NCI-H748 treated with DMSO at 0.1 percent for 48 hours (cell line): ENCODE measurements at regions not wholly inside any gene's neighbourhood (a gene's known extent, or its start where the extent isn't known, plus 50 kb on each side); places are given as distances from the start of the nearest gene placed in this dataset.
"Not testable (repeated sequence)": the region's sequence is repeated elsewhere in the genome, so short reads cannot be mapped to it uniquely, and the experiment has no call there.

Experiments
- DNase-seq: peaks from one replicate; lab custom pipeline; 2025; lab: John Stamatoyannopoulos, UW

DNA sequence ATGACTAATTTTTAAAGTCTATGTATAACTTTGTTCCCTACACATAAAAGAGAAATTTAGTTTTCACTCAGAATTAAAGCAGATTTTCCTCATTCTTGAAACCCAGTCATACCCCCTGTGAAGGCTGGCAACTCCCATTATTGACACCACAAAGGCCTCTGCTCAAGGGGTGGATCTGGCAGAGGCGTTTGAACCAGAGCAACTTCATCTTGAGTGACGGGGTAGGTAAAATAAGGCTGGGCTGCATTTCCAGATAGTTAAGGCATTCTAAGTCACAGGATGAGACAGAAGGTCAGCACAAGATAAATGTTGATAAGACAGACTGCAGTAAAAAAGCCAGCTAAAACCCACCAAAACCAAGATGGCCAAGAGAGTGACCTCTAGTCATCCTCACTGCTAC, 177.2 kb upstream of the OR13F1 start:
- DNase-seq = no peak

DNA sequence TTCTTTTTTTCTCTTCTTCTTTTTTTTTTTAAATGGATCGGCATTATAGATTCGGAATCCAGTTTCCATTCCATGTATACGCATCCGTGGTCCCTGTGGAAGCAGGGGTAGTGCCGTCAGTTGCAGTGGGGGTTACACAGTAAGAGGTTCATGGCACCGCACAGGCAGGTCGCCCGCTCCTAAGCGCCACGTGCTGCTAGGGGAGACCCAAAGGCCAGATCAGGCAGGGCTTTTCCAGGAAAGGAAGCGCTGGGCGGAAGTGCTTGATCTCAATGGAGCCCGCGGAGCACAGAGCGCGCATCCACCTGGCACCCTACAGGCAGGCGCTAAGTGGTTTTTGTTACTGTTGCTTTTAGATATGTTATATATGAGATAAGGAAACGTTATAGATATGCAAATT, 174.8 kb upstream of the OR13F1 start:
- no peak for DNase-seq

DNA sequence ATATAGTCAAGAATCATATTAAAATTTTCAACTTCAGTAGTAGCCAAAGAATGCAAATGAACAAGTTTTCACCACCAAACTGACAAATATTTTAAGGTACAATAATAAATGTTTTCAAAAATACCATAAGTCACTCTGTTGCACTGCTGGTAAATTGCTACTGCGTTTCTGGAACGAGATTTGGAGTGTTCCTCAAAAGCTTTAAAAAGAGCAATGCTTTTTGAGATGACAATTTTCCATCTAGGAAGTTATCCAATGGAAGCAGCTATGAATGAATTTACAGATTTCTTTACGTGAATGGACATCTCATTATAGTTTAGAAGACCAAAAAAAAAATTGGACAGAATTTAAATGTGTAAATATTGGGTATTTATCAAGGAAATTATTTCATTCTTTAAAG, 173.2 kb upstream of the OR13F1 start:
- no peak for DNase-seq

DNA sequence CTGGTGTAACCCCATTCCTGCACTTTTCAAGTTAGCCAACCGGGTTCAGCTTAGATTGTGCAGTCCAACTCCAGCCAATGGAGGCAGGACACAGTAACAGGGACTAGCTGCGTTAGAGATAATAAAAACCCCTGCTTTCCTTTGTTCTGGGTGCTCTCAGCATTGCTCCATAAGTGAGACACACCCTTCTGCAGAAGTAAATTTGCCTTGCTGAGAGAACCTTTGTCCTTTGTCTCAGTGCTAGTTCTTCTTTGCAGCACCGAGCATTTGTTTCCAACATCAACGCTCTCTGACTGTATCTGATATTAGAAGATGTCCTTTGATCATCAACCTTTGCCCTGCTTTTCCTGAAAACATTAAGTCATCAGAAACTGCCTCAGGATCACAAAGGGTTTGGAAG, 169.5 kb upstream of the OR13F1 start:
- no peak for DNase-seq

DNA sequence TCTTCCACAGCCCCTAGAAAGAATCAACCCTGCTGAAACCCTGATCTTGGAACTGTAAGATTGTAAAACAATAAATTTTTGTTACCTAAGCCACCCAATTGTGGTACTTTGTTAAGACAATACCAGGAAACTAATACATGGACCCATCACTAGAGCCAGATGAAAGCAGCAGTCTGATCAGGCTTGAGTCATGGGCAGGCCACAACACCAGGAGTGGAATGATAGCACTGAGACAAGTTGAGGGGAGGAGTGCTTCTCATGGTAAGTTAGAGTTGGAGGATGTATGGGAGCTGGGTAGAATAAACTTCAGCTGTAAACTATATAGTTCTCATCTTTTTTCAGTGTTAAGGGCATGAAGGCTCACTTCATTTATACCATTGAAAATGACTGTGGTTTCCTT, 164.4 kb upstream of the OR13F1 start:
- DNase-seq = no peak

DNA sequence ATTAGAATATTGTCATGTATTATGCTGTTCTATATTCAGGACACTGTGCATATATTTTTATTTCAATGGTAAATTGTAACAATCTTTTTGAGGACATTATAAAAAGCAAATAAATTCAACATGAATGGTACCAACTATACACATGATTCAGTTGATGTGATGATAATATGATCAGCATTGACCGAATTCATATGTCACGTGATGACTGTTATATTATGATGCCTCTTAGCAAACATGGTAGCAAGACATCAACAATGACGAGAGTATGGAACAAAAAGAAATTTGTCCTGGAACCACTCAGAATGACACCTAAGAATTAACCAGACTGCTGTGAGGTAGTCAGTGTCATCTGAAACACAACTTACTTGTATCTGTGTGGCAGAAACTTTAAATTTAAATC, 161.5 kb upstream of the OR13F1 start:
- no peak for DNase-seq

DNA sequence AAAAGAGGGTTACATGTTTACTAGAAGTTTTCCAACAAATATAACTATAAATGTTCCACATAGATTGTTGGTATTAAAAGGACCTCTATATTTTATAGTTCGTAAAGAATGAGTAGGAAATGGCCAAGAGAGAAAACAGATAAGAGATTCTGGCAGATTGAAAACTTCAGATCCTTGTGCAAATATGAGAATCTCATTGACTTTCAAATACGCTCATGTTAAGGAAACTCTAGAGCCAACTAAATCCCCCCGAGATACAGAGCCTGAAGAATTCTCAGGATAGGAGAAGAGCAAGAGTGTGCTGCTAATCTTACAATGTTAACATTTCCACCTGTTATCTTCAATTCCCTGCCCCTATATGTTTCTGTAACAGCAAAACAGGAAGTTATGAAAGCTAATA, 159.0 kb upstream of the OR13F1 start:
- peak; percentile 14 for DNase-seq

DNA sequence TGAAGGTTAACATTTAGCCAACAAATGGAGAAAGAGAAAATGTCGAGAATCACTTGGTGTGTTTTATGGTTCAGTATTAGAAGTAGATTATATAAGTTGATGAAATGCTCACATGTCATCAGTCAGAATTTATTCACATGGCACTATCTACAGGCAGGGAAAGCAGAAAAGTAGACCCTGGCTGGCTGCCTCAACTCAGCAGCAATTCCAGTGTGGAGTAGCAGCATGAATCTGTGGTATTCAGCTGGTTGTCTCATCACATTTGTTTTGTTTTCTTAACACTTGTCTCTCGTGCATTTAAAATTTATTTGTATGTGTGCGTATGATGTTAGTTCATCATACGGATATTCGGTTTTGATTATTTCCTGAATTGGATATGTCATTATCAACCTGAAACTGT, 153.5 kb upstream of the OR13F1 start:
- DNase-seq = no peak

DNA sequence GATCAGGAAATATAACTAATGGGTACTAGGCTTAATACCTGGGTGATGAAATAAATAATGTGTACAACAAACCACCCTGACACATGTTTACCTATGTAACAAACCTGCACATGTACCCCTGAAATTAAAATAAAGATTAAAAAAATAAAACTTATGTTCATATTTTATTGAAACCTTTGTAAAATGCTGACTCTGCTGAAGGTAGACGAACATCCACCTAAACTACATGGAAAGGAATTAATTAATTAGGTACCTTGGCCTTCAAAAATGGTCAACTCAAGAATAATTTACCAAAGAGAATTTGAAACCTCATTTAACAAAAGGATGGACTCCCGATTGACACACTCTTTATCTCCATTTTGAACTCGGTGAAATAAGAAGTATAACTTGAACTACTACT, 152.3 kb upstream of the OR13F1 start:
- DNase-seq = no peak

DNA sequence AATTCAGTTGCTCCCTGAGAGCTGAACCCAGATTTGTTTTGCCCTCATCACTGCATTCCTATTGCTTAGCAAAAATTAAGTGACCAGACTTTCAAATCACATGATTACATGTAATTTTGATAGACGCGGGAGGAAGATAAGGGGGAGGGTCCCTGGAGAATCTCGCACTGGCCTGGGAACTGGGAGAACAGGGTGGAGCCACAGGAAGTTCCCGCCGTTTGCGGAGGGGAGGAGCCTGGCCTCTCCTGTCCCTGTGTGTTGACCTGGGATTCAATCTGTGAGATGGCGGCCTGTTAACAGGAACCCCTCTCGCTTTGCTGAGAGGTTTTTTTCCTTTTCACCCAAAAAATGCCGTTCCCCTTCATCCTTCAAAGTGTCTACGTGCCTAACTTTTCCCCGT, 142.9 kb upstream of the OR13F1 start:
- no peak for DNase-seq

DNA sequence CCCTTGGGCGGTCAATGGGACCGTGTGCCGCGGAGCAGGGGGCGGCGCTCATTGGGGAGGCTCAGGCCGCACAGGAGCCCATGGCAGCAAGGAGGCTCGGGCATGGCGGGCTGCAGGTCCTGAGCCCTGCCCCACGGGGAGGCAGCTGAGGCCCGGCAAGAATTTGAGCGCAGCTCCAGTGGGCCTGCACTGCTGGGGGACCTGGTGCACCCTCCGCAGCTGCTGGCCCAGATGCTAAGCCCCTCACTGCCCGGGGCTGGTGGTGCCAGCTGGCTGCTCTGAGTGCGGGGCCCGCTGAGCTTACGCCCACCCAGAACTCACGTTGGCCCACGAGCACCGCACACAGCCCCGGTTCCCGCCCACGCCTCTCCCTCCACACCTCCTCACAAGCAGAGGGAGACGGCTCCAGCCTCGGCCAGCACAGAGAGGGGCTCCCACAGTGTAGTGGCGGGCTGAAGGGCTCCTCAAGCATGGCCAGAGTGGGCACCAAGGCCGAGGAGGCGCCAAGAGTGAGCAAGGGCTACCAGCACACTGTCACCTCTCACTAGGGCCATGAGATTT, 141.1 kb upstream of the OR13F1 start:
- DNase-seq = no peak

DNA sequence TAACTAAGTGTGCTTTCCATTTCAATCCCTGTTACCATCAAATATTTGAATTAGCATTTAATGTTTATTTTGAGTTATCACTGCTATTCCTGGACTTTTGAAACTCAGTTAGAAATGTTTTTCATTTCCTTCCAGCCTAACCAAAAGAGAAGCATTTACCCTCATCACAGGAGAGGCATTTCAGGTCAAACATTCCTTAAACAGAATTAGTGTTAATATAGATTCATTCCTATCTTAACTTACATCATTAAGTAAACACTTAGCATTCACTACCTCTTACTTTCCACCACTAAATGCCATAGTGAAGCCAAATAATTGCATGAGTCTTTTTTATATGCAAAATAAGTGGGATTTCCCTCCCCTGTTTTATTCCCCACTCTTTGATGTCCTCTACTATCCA, 136.6 kb upstream of the OR13F1 start:
- no peak for DNase-seq

DNA sequence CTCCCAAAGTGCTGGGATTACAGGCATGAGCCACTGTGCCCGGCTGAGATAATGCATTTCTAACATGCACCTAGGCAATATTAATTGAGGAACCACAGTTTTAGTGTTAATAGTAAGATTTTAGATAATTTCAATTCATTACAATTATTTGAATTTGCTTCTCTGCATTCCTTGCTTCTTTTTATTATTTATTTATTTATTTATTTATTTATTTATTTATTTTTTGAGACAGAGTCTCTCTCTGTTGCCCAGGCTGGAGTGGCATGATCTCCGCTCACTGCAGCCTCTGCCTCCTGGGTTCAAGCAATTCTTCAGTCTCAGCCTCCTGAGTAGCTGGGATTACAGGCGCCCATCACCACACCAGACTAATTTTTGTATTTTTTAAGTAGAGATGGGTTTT, 135.7 kb upstream of the OR13F1 start:
- not testable (repeated sequence) for DNase-seq

DNA sequence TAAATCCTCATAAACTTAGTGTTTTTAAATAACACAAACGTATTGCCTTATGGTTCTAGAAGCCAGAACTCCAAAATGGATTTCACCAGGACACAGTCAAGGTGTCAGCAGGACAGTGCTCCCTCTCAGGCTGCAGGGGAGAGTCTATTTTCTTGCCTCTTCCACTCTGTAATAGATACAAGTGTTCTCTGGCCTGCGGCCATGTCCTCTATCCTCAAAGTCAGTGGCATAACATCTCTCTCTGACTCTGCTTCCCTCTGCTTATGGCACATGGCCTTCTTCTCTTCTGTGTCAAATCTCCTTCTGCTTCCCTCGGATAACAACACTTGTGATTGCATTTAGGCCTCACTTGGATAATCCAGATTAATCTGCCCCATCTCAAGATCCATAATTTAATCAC, 129.4 kb upstream of the OR13F1 start:
- no peak for DNase-seq

DNA sequence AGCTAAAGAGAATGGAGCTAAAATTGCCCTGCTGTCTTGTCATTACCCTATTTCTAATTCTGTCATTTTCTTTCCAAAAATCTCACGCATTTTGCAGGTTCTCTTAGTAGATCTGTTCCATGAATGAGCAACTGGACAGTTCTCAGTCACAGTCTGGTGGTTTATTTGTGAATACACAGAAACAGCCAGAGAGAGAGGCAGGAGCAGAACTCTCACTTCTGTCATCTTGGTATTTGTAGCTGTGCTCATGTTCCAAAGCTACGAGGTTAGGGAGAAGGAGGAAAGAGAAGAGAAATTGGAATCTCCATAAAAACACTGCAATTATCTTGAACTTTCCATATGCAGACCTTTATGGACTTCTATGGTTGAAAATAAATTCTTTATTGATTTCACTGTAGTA, 118.0 kb upstream of the OR13F1 start:
- no peak for DNase-seq

DNA sequence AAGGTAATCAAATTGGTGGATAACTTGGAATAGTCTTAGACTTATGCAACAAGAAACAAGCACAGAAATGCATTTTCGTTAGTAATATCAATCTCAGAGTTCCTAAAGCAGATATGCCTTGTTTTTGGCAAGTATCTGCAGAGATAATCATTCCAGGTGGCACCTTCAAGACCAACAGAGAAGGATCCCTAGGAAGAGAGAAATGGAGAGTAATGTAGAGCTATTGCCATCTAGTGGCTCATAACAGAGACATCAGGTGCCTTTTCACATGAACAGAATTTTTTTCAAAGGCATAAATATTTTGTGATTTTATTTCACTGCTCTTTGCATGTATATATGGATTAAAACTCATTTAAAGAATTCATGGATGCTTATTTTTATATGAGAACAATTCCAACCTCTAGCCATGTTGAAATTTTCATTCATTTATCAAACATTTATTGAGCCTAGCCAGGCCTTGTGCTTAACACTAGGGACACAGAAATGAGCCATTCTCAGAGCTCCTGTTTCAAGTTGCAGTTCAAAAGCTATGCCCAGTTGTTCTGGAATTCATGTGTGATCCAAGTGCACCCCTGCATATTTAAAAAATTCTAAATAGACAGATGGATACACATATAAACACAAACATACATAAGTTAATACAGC, 117.5 kb upstream of the OR13F1 start:
- DNase-seq = peak; percentile 83

DNA sequence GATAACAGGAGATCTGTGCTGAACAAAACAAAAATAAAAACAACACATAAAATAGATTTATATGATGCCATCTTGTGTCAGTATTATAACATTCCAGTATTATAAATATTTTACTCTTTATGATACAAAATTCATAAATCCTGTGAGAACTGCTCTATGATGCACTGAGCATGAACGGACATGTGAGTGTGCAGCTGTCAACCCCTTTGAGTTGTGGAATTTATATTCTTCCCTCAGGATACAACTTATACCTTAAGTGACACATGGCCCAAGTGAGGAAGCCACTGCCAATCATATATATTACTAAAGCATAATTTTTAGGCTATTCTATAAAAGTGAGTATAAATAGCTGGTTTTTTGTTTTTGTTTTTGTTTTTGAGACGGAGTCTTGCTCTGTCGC, 116.0 kb upstream of the OR13F1 start:
- DNase-seq = no peak

DNA sequence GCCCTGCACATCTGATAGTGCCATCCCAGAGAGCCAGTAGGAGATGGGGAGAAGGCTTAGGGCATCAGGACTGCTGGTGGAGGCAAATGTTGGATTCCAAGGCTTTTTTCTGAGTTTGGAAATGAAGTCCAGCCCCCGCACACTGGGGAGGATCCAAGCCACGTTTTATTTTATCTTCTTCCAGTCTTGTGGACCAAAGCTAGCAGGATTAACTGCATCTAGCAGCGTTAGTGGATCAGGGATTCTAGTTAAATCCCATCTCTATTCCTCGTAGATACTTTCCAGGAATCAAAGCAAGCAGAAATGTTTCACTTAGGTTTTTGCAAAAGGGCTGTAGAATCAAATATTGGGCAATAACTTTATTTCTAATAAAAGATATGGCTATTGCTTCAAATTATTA, 114.7 kb upstream of the OR13F1 start:
- no peak for DNase-seq

DNA sequence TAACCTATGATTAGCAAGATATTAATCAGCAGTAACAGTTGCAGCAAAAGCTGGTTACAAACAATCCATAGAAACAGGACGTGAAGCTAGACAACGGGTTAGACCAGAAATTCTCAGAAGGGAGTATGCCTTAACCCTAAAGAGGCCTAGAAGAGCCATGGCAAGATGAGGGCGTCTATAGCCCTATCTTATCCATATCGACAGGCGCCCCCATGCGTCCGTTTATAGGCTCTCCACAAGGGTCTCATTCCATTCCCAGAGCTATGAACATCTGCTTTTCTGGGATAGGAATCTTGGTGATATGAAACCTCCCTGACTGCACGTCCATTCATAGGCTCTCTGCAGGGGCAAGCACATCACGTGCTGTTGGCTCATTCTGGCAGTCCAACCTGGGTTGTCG, 109.2 kb upstream of the OR13F1 start:
- DNase-seq = not testable (repeated sequence)

DNA sequence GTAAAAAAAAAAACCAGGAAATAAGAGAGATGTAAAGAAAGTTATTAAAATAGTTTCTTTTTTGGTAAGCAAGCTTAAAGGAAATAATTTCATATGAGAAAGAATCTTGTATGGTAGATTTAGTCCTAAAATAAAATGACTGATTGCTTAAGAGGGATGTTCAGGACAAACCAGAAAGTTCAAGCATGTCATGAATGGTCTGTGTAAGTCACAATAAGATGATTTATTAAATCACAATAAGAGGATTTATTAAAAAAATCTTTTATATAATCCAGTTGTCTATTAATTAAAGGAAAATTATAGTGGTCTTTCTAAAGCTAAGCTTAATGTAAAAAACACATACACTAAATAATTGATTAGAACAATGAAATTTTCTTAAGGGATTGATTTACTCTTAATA, 91.8 kb upstream of the OR13F1 start:
- no peak for DNase-seq

DNA sequence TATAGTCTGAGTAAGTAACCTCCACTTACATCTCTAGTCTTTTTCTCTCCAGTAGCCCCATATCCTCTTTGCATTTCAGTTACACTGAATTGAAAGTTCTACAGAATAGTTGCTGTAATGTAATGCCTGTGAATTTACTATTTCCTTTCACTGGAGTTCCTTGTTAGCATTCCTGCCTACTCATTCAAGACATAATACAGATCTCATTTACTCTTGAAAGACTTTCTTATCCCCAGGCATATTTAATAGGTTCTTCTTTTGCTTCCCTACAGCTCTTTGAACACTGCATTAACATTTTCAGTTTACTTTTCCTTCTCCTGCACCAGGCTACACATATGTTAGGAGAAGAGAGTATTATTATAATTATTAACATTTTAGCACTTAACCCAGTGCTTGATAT, 87.6 kb upstream of the OR13F1 start:
- no peak for DNase-seq

DNA sequence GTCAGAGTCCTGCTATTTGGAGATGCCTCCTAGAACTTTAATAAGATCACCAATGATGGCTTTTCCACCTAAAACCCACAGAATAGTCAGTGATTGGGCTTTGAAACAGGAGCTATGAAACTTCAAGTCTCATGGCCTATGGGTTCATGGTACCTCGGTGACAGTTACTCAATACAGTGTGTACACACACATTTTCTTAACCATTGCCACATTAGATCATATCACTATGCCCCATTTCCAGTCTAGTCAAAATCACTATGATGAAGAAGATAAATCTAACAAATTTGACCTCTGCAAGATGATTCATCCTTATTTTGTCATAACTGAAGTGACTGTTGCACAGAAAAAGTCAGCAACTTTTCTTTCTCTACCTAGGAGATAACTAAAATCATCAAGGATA, 86.8 kb upstream of the OR13F1 start:
- DNase-seq = no peak

DNA sequence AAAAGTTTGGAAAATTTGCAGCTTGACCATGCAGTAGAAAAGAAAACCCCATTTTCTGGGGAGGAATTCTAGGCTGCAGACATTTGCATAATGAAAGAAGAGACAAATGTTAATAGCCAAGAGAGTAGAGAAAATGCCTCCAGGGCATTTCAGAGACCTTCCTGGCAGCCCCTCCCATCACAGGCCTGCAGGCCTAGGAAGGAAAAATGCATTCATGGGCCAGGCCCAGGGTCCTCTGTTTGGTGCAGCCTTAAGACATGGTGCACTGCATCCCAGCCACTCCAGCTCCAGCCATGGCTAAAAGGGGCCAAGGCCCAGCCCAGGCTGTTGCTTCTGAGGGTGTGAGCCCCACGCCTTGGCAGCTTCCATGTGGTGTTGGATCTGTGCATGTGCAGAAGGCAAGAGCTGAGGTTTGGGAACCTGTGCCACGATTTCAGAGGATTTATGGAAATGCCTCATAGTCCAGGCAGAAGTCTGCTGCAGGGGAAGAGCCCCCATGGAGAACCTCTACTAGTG, 75.0 kb upstream of the OR13F1 start:
- DNase-seq = no peak

DNA sequence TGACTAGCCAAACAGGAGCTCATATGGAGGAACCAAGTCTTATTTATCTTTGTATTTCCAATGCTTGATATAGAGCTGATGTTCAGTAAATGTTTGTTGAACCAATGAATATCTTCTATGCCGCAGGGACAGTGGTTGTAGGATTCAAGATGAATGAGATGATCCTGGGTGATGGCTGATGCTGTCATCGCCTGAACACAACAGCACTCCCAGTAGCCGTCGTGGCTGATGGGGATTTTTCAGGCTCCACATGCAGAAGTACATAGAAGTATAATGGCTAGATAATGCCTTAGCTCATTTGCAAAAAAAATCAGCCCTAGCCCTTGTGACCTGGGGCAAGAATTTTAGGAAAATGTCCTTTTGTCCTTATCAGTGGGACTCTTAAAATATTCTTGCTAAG, 69.0 kb upstream of the OR13F1 start:
- DNase-seq = no peak
